ENCODE measurements at regions not wholly inside any gene's neighbourhood (a gene's known extent, or its start where the extent isn't known, plus 50 kb on each side); places are given as distances from the start of the nearest gene placed in this dataset.
"Not testable (repeated sequence)": the region's sequence is repeated elsewhere in the genome, so short reads cannot be mapped to it uniquely, and the experiment has no call there.

- Histone ChIP-seq H3K4me3 (no peak overlapping the region), H3K4me1 (no peaks in the 10 kb centered on the region), H3K27ac (no peak overlapping the region), H3K36me3 (no peaks in the 10 kb centered on the region), H3K9me3 (peaks cover 0 to 19% (median 10%) of the 10 kb centered on the region in 8 donors), H3K27me3 (replicated peaks in 1 of 7) (no peaks in the 10 kb centered on the region)
- 73 to 81% (median 78%) methylated on average over 1 of the region's 1 CpG for WGBS, 5 donors
- no peak for DNase-seq
- TF ChIP-seq POLR2A (IDR thresholded peaks at IDR 0.05) (no peak), POLR2AphosphoS5 (IDR thresholded peaks at IDR 0.05) (no peak)
- TF ChIP-seq, protein P1, sequence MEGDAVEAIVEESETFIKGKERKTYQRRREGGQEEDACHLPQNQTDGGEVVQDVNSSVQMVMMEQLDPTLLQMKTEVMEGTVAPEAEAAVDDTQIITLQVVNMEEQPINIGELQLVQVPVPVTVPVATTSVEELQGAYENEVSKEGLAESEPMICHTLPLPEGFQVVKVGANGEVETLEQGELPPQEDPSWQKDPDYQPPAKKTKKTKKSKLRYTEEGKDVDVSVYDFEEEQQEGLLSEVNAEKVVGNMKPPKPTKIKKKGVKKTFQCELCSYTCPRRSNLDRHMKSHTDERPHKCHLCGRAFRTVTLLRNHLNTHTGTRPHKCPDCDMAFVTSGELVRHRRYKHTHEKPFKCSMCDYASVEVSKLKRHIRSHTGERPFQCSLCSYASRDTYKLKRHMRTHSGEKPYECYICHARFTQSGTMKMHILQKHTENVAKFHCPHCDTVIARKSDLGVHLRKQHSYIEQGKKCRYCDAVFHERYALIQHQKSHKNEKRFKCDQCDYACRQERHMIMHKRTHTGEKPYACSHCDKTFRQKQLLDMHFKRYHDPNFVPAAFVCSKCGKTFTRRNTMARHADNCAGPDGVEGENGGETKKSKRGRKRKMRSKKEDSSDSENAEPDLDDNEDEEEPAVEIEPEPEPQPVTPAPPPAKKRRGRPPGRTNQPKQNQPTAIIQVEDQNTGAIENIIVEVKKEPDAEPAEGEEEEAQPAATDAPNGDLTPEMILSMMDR (IDR thresholded peaks at IDR 0.05 in 8 of 11, conservative IDR thresholded peaks at IDR 0.05 in 3 of 11), result no peak
- intact Hi-C loops (cut with DNase I; ENCODE audit: low total_unique reads), result no loop called here
Measured at GRCh38 chr6:75020971-75021370, 184.9 kb downstream of the COL12A1 start.

DNA sequence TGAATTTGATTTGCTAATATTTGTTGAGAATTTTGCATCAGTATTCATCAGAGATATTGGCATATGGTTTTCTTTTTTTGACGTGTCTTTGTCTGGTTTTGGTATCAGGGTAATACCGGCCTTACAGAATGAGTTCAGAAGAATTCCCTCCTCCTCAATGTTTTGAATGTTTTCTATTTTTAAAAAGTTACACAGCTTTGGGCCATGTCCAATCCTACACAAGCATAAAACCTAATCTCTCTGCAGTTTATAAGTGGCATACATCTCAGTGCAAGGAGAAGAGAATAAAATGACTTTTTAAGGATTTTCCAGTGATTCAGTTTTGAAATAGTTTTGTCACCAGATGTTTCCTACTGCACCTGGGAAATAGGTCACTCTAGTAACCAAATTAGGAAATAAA, 185.5 kb downstream of the COL12A1 start:
- 74 to 87% (median 77%) methylated on average over 2 of the region's 2 CpGs for WGBS, 5 donors

GRCh38 chr6:75012018-75012417, 193.8 kb downstream of the COL12A1 start:
- TF ChIP-seq, protein P1 (IDR thresholded peaks at IDR 0.05 in 8 of 11, conservative IDR thresholded peaks at IDR 0.05 in 3 of 11), result no peak
- no peak for TF ChIP-seq POLR2A (IDR thresholded peaks at IDR 0.05)
- TF ChIP-seq POLR2AphosphoS5 (IDR thresholded peaks at IDR 0.05), result no peak
- WGBS, 5 donors, result 65 to 69% (median 68%) methylated on average over 2 of the region's 2 CpGs
- Histone ChIP-seq H3K4me1 (no peaks in the 10 kb centered on the region), H3K9me3 (peaks cover 0 to 4% (median 0%) of the 10 kb centered on the region in 8 donors), H3K27me3 (replicated peaks in 1 of 7) (no peaks in the 10 kb centered on the region), H3K36me3 (no peaks in the 10 kb centered on the region), H3K27ac (no peak overlapping the region), H3K4me3 (no peak overlapping the region)
- intact Hi-C loops (cut with DNase I; ENCODE audit: low total_unique reads), result no loop called here
- DNase-seq, result no peak

More for the DNA sequence above, 185.5 kb downstream of the COL12A1 start:
- TF ChIP-seq POLR2A (IDR thresholded peaks at IDR 0.05) (no peak), POLR2AphosphoS5 (IDR thresholded peaks at IDR 0.05) (no peak)
- TF ChIP-seq, protein P1 (IDR thresholded peaks at IDR 0.05 in 8 of 11, conservative IDR thresholded peaks at IDR 0.05 in 3 of 11), result no peak
- DNase-seq, result no peak
- H3K36me3 ChIP-seq, result no peaks in the 10 kb centered on the region
- H3K4me3 ChIP-seq, result no peak overlapping the region
- peaks cover 0 to 19% (median 10%) of the 10 kb centered on the region in 8 donors for H3K9me3 ChIP-seq
- no peak overlapping the region for H3K27ac ChIP-seq
- intact Hi-C loops (cut with DNase I; ENCODE audit: low total_unique reads), result no loop called here
- H3K4me1 ChIP-seq, result no peaks in the 10 kb centered on the region
- no peaks in the 10 kb centered on the region for H3K27me3 ChIP-seq (replicated peaks in 1 of 7)

DNA sequence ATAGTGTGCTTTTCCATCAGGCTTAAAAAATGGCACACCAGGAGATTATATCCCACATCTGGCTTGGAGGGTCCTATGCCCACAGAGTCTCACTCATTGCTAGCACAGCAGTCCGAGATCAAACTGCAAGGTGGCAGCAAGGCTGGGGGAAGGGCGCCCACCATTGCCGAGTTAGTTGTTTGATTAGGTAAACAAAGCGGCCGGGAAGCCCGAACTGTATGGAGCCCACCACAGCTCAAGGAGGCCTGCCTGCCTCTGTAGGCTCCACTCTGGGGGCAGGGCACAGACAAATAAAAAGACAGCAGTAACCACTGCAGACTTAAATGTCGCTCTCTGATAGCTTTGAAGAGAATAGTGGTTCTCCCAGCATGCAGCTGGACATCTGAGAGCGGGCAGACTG, 201.9 kb downstream of the COL12A1 start:
- H3K4me3 ChIP-seq; DNase-seq; H3K36me3 ChIP-seq; intact Hi-C loops (cut with DNase I; ENCODE audit: low total_unique reads); H3K27ac ChIP-seq; H3K27me3 ChIP-seq (replicated peaks in 1 of 7); H3K4me1 ChIP-seq: not testable (repeated sequence)
- peaks cover 0 to 32% (median 15%) of the 10 kb centered on the region in 8 donors for H3K9me3 ChIP-seq
- WGBS, 5 donors, result 87 to 90% (median 89%) methylated on average over 8 of the region's 8 CpGs

GRCh38 chr6:74997646-74998045, 208.2 kb downstream of the COL12A1 start:
- TF ChIP-seq POLR2A (IDR thresholded peaks at IDR 0.05), result no peak
- no peak for TF ChIP-seq POLR2AphosphoS5 (IDR thresholded peaks at IDR 0.05)
- TF ChIP-seq, protein P1 (IDR thresholded peaks at IDR 0.05 in 8 of 11, conservative IDR thresholded peaks at IDR 0.05 in 3 of 11), result no peak
- Histone ChIP-seq H3K9me3 (peaks cover 0 to 11% (median 0%) of the 10 kb centered on the region in 8 donors), H3K4me3 (no peak overlapping the region), H3K36me3 (no peaks in the 10 kb centered on the region), H3K27ac (no peak overlapping the region), H3K4me1 (no peaks in the 10 kb centered on the region), H3K27me3 (replicated peaks in 1 of 7) (no peaks in the 10 kb centered on the region)
- no peak for DNase-seq
- 36 to 65% (median 48%) methylated on average over 1 of the region's 1 CpG for WGBS, 5 donors
- intact Hi-C loops (cut with DNase I; ENCODE audit: low total_unique reads), result no loop called here
